SK-N-SH (cell line): ENCODE measurements at regions not wholly inside any gene's neighbourhood (a gene's known extent, or its start where the extent isn't known, plus 50 kb on each side); places are given as distances from the start of the nearest gene placed in this dataset.

Experiments
- CTCF ChIA-PET: fragments of 300-600, 350-600 bp; formaldehyde crosslinking; extraction: SDS; loops from one replicate; lab custom pipeline; 2021; lab: Yijun Ruan, JAX
- POLR2A ChIA-PET: fragments of 350-600 bp; sonication (Branson Sonifier 250); formaldehyde crosslinking; extraction: SDS; loops from one replicate; lab custom pipeline; 2020; ENCODE audit warnings: antibody characterized with exemption, inconsistent platforms; lab: Yijun Ruan, JAX
- DNase-seq: peaks from one replicate; pipeline ENCODE4 v3.0.0; 2012
- H2AFZ ChIP-seq: fragments of 200-600 bp; sonication (generic); 2 replicates; pipeline ENCODE4 v1.8.1; 2016; ENCODE audit warnings: antibody characterized with exemption, mild to moderate bottlenecking, low read depth
- H3F3A ChIP-seq: fragments of 200-600 bp; sonication (generic); replicated peaks from 2 replicates; pipeline ENCODE3; 2016; ENCODE audit warnings: antibody characterized with exemption, mild to moderate bottlenecking; ENCODE audit not compliant: insufficient read depth
- H3K27ac ChIP-seq, 2 experiments: fragments of 200-500 bp in 1 of 2; fragments of 200-600 bp in 1 of 2; sonication (Bioruptor generic) in 1 of 2; sonication (generic), shearing (Covaris generic) in 1 of 2; 2 replicates each; pipeline versions ENCODE4 v1.5.1 to v1.6.1; 2014 to 2016; ENCODE audit warnings: low read depth in 2 of 2, inconsistent platforms in 1 of 2, low read length in 1 of 2, mild to moderate bottlenecking in 1 of 2, mixed read lengths in 1 of 2
- H3K27me3 ChIP-seq: fragments of 200-600 bp; sonication (generic), shearing (Covaris generic); 2 replicates; pipeline ENCODE4 v1.6.1; 2016; ENCODE audit warnings: mixed run types; ENCODE audit not compliant: insufficient read depth
- H3K36me3 ChIP-seq, 2 experiments: fragments of 200-500 bp in 1 of 2; fragments of 200-600 bp in 1 of 2; sonication (Bioruptor generic) in 1 of 2; sonication (generic) in 1 of 2; replicated peaks in 1 of 2; 2 replicates each; pipeline versions ENCODE3 to v1.5.1; 2014 to 2016; ENCODE audit warnings: low read length in 1 of 2, mild to moderate bottlenecking in 1 of 2; ENCODE audit not compliant: insufficient read depth in 2 of 2, control insufficient read depth in 1 of 2
- H3K4me1 ChIP-seq, 2 experiments: fragments of 200-500 bp in 1 of 2; fragments of 200-600 bp in 1 of 2; sonication (Bioruptor generic) in 1 of 2; sonication (generic), shearing (Covaris generic) in 1 of 2; 2 replicates each; pipeline versions ENCODE4 v1.5.1 to v1.6.1; 2014 to 2016; ENCODE audit warnings: low read depth in 1 of 2, low read length in 1 of 2, mixed run types in 1 of 2; ENCODE audit not compliant: insufficient read depth in 2 of 2, control insufficient read depth in 1 of 2
- H3K4me2 ChIP-seq: fragments of 200-600 bp; sonication (generic), shearing (Covaris generic); 2 replicates; pipeline ENCODE4 v1.6.1; 2017; ENCODE audit warnings: mixed run types
- H3K4me3 ChIP-seq, 2 experiments: fragments of 200-500 bp in 1 of 2; fragments of 200-600 bp in 1 of 2; sonication (Bioruptor generic) in 1 of 2; sonication (generic), shearing (Covaris generic) in 1 of 2; 2 replicates each; pipeline versions ENCODE4 v1.5.1 to v1.8.1; 2014 to 2016; ENCODE audit warnings: low read depth in 2 of 2, inconsistent platforms in 1 of 2, low read length in 1 of 2, mild to moderate bottlenecking in 1 of 2, mixed read lengths in 1 of 2, moderate library complexity in 1 of 2
- H3K79me2 ChIP-seq: fragments of 200-600 bp; sonication (generic); 2 replicates; pipeline ENCODE4 v1.8.1; 2017; ENCODE audit warnings: mild to moderate bottlenecking; ENCODE audit not compliant: insufficient read depth
- H3K9ac ChIP-seq: fragments of 200-600 bp; sonication (generic); 2 replicates; pipeline ENCODE4 v1.6.1; 2017; ENCODE audit warnings: mixed run types
- H3K9me2 ChIP-seq: fragments of 200-600 bp; sonication (generic); 2 replicates; pipeline ENCODE4 v1.6.1; 2017; ENCODE audit warnings: mixed run types
- H3K9me3 ChIP-seq: fragments of 200-600 bp; sonication (generic); 2 replicates; pipeline ENCODE4 v1.6.1; 2017; ENCODE audit warnings: mixed run types, mild to moderate bottlenecking, moderate library complexity
- H4K20me1 ChIP-seq: fragments of 200-600 bp; sonication (generic); 2 replicates; pipeline ENCODE4 v1.6.1; 2017; ENCODE audit warnings: mild to moderate bottlenecking, mixed run types; ENCODE audit not compliant: insufficient read depth
- ELF1 ChIP-seq: IDR thresholded peaks from 2 replicates; pipeline ENCODE4 v1.4.0; 2012
- EP300 ChIP-seq, 2 experiments: IDR thresholded peaks; 2 replicates each; pipeline versions ENCODE4 v1.4.0 to v1.6.1; 2012; ENCODE audit warnings: borderline replicate concordance in 1 of 2, low read depth in 1 of 2, low read length in 1 of 2
- FOXJ3 ChIP-seq: sonication (generic); formaldehyde crosslinking; IDR thresholded peaks from 2 replicates; pipeline ENCODE4 v1.5.1; 2020; ENCODE audit warnings: mild to moderate bottlenecking, missing genetic modification reagents
- GATA2 ChIP-seq: sonication (generic); formaldehyde crosslinking; IDR thresholded peaks from 2 replicates; pipeline ENCODE4 v1.5.0; 2020; ENCODE audit warnings: mild to moderate bottlenecking, missing genetic modification reagents
- MEF2A ChIP-seq: IDR thresholded peaks from 2 replicates; pipeline ENCODE4 v1.4.0; 2012; ENCODE audit warnings: low read depth, borderline replicate concordance
- MXI1 ChIP-seq: IDR thresholded peaks from 2 replicates; pipeline ENCODE4 v1.6.1; 2012; ENCODE audit warnings: mild to moderate bottlenecking, low read depth, low read length, improper control_type of control experiment
- NRF1 ChIP-seq: IDR thresholded peaks from 2 replicates; pipeline ENCODE4 v1.6.1; 2012; ENCODE audit warnings: low read depth, mild to moderate bottlenecking, low read length
- RCOR1 ChIP-seq: fragments of 150-350 bp; IDR thresholded peaks from 2 replicates; pipeline ENCODE4 v1.6.1; 2017; ENCODE audit warnings: antibody characterized with exemption, low read length
- RFX5 ChIP-seq: IDR thresholded peaks from 2 replicates; pipeline ENCODE4 v1.6.1; 2012; ENCODE audit warnings: mild to moderate bottlenecking, improper control_type of control experiment, low read length
- SIN3A ChIP-seq: IDR thresholded peaks from 2 replicates; pipeline ENCODE4 v1.6.1; 2012; ENCODE audit warnings: low read depth, mild to moderate bottlenecking, low read length, moderate library complexity, borderline replicate concordance
- SMC3 ChIP-seq: IDR thresholded peaks from 2 replicates; pipeline ENCODE4 v1.6.1; 2012; ENCODE audit warnings: low read depth, low read length, improper control_type of control experiment
- TEAD4 ChIP-seq: IDR thresholded peaks from 2 replicates; pipeline ENCODE4 v1.4.0; 2012; ENCODE audit warnings: mild to moderate bottlenecking, borderline replicate concordance; ENCODE audit not compliant: insufficient read depth
- YY1 ChIP-seq: IDR thresholded peaks from 2 replicates; pipeline ENCODE4 v1.4.0; 2012; ENCODE audit warnings: low read depth, mild to moderate bottlenecking
- WGBS: methylation state at CpG from one replicate; pipeline ENCODE4 v1.1.6; 2017; ENCODE audit warnings: low lambda C conversion rate; 5-methylcytosine and 5-hydroxymethylcytosine counted together
- TF ChIP-seq, protein P1 (sequence below): IDR thresholded peaks from 2 replicates; pipeline ENCODE4; 2012
- TF ChIP-seq, protein P2 (sequence below): fragments of 150-350 bp; IDR thresholded peaks from 2 replicates; pipeline ENCODE4 v1.6.1; 2017; ENCODE audit warnings: antibody characterized with exemption, low read length, low read depth, borderline replicate concordance
- TF ChIP-seq, protein P3 (sequence below): fragments of 150-350 bp; IDR thresholded peaks from 2 replicates; pipeline ENCODE4 v1.6.1; 2016; ENCODE audit warnings: mild to moderate bottlenecking, low read depth, low read length

DNA sequence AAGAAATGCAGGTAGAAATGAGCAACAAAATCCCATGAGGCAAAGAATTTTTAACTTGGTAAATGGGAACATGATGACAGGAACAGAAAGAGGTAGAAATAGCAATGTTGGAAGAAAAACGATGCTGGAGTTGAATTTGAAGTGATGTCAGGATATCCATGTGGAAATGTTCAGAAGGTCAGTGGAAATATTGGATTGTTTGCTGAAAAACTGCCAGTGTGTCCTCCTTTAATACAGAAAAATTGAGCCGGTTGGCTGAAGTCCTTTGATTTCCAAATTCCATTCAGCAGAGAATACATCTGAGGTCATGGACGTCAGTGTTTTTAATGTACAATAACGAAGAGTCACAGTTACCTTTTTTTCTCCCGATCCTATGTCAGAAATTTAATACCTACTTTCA is 110.0 kb upstream of the DMAC1 start:
- Histone ChIP-seq H3K79me2 (no peaks in the 10 kb centered on the region), H3K36me3 (no peaks in the 10 kb centered on the region), H3K9ac (no peak overlapping the region), H3K27me3 (no peaks in the 10 kb centered on the region), H3K4me2 (no peak overlapping the region), H3K27ac (no peak overlapping the region), H2AFZ (no peak overlapping the region)
- WGBS = 50% methylated on average over 5 of the region's 5 CpGs
- no peak for DNase-seq
- TF ChIP-seq NRF1 (no peak), RCOR1 (no peak), FOXJ3 (CRISPR knock-in tag) (no peak)
- TF ChIP-seq, protein P1, sequence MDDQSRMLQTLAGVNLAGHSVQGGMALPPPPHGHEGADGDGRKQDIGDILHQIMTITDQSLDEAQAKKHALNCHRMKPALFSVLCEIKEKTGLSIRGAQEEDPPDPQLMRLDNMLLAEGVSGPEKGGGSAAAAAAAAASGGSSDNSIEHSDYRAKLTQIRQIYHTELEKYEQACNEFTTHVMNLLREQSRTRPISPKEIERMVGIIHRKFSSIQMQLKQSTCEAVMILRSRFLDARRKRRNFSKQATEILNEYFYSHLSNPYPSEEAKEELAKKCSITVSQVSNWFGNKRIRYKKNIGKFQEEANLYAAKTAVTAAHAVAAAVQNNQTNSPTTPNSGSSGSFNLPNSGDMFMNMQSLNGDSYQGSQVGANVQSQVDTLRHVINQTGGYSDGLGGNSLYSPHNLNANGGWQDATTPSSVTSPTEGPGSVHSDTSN = no peak
- TF ChIP-seq, all 33 proteins: peak for 0
- Histone ChIP-seq H3K9me3 (no peaks in the 10 kb centered on the region), H3K4me1 (no peaks in the 10 kb centered on the region), H4K20me1 (no peaks in the 10 kb centered on the region), H3K9me2 (no peaks in the 10 kb centered on the region), H3F3A (no peaks in the 10 kb centered on the region), H3K4me3 (no peak overlapping the region)
- POLR2A ChIA-PET = no interaction called here
- CTCF ChIA-PET = no interaction called here

DNA sequence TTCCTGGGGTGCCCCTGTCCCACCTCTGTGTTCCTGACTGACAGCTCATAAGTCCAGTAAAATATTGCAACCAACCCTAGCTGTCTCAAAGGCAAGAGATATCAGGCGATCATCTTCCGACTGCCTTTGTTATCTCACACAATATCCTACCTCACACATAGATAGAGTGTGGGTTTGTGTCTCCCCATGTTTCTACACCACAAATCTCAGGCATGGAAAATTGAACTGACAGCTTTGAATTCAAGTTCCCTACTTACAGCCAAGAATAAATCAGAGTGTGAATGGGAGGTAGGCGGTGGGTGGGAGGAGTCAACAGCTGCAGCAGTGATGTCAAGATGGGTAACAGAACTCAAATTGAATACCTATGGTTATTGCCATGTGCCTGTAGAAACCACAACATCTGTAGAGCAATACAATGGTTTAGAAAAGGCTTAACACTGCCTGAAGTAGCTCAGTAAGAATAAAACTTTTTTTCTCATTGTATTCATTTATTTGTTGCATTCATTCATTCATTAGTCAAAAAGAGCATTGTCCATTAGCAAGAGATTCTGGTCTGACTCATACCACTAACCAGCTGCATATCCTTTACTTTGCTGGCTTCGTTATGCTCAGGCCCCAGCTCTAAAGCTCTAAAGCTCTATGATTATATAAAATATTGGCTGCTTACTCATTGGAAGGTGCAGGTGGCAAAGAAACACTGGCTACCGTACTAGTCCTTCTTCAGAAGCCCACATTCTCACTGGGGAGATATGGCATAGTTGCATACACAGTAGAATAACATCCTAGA is 108.2 kb upstream of the DMAC1 start:
- WGBS = 45% methylated on average over 5 of the region's 5 CpGs
- H3K27ac ChIP-seq = no peak overlapping the region
- CTCF ChIA-PET = no interaction called here

More for the DNA sequence above, 108.2 kb upstream of the DMAC1 start:
- no peaks in the 10 kb centered on the region for H3K27me3 ChIP-seq
- H3K9ac ChIP-seq = no peak overlapping the region
- no peak overlapping the region for H3K4me3 ChIP-seq
- no peaks in the 10 kb centered on the region for H3F3A ChIP-seq
- H3K79me2 ChIP-seq = no peaks in the 10 kb centered on the region
- H4K20me1 ChIP-seq = no peaks in the 10 kb centered on the region
- POLR2A ChIA-PET = no interaction called here
- H3K9me2 ChIP-seq = no peaks in the 10 kb centered on the region
- TF ChIP-seq MXI1 = no peak
- TF ChIP-seq ELF1 = no peak
- TF ChIP-seq GATA2 (CRISPR knock-in tag) = no peak
- TF ChIP-seq SIN3A = no peak
- TF ChIP-seq TEAD4 = no peak
- no peak for TF ChIP-seq YY1
- TF ChIP-seq, protein P2, sequence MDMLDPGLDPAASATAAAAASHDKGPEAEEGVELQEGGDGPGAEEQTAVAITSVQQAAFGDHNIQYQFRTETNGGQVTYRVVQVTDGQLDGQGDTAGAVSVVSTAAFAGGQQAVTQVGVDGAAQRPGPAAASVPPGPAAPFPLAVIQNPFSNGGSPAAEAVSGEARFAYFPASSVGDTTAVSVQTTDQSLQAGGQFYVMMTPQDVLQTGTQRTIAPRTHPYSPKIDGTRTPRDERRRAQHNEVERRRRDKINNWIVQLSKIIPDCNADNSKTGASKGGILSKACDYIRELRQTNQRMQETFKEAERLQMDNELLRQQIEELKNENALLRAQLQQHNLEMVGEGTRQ = no peak
- TF ChIP-seq SMC3 = no peak
- no peak for TF ChIP-seq MEF2A
- no peak for TF ChIP-seq EP300 (IDR thresholded peaks at IDR 0.05; ENCODE audit: borderline replicate concordance in 1 of 2, low read depth in 1 of 2, low read length in 1 of 2)
- TF ChIP-seq RFX5 = no peak
- TF ChIP-seq FOXJ3 (CRISPR knock-in tag) = no peak
- TF ChIP-seq, protein P3, sequence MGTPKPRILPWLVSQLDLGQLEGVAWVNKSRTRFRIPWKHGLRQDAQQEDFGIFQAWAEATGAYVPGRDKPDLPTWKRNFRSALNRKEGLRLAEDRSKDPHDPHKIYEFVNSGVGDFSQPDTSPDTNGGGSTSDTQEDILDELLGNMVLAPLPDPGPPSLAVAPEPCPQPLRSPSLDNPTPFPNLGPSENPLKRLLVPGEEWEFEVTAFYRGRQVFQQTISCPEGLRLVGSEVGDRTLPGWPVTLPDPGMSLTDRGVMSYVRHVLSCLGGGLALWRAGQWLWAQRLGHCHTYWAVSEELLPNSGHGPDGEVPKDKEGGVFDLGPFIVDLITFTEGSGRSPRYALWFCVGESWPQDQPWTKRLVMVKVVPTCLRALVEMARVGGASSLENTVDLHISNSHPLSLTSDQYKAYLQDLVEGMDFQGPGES = no peak
- no peaks in the 10 kb centered on the region for H3K4me1 ChIP-seq
- no peak overlapping the region for H3K4me2 ChIP-seq
- DNase-seq = no peak
- no peaks in the 10 kb centered on the region for H3K36me3 ChIP-seq
- no peaks in the 10 kb centered on the region for H3K9me3 ChIP-seq
- no peak overlapping the region for H2AFZ ChIP-seq
